NCI-H2171 (cell line): ENCODE measurements at regions not wholly inside any gene's neighbourhood (a gene's known extent, or its start where the extent isn't known, plus 50 kb on each side); places are given as distances from the start of the nearest gene placed in this dataset.
"Not testable (repeated sequence)": the region's sequence is repeated elsewhere in the genome, so short reads cannot be mapped to it uniquely, and the experiment has no call there.

ENCODE experiments used
- DNase-seq: peaks from one replicate; lab custom pipeline; 2025; lab: John Stamatoyannopoulos, UW

DNA sequence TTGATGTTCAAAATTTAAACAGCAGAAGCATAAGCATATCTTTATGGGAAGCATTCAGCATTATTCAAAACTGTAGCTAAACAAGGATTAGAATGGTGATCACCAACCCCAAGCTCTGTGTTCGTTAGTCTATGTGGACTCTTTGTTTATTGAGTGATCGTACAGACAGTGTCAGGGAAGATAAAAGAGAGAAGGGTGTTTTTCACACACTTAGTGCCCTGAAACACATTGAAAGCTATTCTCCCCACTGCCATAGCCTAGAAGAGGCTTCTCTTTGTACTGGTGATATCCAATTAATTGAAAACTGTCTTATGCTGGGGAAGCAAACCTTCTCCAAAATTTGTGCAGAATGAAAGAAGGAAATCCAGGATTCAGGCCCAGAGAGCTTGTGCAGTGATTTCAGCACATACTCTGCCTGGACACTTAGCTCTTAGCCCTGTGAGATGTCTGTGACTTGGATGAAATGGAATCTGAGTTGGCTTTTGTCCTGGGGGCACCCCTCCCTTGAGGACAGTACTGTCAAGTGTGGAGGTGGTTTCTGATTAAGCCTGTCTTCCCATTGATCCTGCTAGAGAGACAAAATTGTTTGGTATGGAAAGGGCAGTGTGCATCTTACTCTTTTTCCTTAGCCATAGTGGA lies 125.7 kb upstream of the MTHFD1L start:
- no peak for DNase-seq

DNA sequence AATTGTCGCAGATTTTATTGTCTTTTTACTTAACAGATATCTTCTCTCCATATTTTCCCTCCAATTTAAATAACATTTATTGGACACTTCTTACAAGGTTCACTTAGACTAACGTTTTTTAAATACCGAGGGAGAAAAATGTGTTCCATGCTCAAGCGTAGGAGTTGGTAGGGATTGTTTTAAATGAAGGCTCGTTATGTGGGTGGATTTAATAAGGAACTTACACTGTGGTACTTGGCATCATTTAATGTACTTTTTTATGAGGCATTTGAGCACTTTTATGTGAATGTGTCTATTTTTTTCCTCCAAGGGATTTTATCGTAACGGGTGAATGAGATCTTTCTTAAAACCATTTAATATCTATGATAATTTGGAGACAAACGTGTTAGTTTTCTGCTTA lies 125.0 kb upstream of the MTHFD1L start:
- DNase-seq: no peak

- no peak for DNase-seq
Measured at GRCh38 chr6:150741633-150742200, 123.8 kb upstream of the MTHFD1L start.

GRCh38 chr6:150744522-150745260 lies 120.8 kb upstream of the MTHFD1L start:
- no peak for DNase-seq

DNA sequence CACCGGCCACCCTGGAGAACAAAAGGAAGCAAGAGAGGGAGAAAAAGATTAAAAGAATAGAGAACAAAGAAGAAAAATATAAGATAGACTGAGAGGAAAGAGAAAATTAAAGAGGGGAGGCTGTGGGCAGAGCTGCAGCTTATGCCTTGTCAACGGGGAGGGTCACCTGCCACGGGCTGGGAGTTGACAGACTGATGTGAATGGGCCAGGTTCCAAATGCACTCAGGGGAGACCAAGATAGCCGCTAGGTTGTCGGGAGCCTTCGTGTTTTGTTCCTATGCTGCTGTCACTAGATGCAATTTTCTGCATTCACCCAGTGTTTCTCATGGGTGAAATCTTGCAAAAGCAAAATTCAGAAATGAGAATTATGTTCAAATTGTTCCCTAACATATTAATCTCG lies 119.6 kb upstream of the MTHFD1L start:
- DNase-seq: no peak

GRCh38 chr6:150747155-150747554 lies 118.3 kb upstream of the MTHFD1L start:
- DNase-seq: no peak

DNA sequence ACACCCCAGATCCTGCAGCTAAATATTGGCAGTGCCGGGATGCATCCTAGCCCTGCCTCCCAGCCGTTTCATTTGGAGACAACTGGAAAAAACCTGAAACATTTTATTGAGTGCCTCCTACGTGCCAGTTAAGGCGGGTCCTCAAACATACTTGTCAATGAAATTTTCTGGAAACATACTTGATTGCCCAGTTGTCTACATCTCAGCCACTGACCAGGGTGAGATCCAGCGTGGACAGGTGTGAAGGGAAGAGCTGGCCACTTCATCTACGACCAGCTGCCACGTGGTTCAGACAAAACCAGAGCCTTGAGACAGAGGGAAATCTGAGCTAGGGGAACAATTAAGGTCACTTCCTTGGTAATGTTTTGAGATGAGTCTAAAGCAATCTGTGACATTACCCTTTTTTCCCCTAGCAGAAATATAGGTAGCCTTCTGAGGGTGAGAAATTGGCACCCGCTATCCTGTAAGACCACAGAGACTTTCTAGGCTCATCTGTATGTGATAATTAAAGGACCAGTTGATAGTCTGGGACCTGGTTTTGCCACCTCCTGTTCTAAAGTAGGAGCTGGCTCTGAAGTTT lies 116.3 kb upstream of the MTHFD1L start:
- DNase-seq: no peak

DNA sequence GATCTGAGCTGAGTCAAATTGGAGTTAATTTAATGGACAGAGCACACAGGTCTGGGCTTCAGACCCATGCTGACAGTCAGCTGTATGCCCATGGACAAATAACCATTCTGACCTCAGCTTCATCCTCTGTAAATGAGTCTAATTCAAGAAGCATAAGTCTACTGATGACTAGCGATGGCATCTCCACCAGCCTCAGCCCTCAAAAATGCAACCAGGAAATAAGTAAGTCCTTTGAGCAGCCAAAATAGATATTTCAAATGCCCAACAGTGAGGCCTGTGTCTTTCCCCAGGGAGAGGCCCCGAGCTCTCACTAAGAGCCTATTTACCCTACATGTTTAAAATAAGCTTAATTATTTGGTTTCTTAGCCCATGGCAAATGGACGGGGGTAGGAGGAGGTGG lies 114.2 kb upstream of the MTHFD1L start:
- no peak for DNase-seq

DNA sequence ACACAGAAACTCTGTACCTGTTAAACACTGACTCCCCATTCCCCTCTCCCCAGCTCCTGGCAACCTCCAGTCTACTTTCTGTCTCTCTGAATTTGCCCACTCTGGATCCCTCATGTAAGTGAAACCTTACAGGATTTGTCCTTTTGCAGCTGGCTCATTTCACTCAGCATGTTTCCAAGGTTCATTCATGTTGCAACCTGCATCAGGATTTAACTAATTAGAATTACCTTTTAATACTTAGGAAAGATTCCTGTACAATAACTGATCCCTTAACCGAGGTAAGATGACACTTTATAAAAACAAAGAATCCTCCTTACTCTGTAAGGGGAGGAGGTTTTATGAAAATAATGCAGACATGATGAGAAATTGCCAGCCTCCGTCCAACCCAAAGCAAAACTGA lies 113.1 kb upstream of the MTHFD1L start:
- DNase-seq: no peak

DNA sequence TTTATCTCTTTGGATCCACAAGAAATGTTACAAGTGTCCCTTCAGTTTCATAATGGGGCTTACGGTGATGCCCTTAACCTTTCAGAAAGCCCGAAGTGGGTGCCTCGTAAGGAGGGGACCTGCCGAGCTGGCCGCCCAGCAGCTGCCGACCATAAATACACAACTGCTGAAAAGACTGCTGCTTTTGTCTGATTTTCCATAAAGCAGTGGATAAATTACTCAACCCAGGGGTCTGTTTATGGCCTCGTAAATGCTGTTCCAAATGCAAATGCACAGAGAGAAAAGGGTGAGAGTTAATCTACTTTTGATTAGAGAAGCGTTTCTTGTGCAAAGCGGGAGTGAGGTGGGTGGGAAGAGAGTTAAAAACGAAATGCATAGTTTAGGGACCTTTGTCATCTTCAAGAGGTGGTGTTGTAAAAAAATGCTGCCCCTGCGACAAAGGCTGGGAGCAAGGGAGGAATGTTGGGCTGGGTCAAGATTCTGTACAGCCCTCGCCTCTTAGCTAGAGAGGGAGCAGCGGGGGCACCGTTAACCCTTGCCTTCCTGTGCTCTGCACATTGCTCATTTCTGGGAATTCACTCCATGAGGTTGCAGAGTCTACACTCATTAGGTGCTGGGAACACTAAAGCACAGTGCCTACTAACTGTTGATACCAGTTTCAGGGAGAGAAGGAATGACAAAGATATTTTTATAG lies 112.0 kb upstream of the MTHFD1L start:
- no peak for DNase-seq

DNA sequence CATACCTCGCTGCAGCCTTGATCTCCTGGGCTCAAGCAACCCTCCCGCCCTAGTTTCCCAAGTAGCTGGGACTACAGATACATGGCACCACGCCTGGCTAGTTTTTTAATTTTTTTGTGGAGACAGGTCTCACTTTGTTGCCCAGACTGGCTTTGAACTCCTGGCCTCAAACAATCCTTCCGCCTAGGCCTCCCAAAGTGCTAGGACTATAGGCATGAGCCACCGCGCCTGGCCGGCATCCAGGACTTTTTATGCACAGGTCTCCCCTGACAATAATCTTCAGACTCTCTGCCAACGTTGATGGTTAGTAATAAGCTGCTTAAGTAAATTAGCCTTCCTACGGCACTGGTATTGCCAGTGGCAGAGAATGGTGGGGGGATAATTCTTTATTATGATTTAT lies 110.5 kb upstream of the MTHFD1L start:
- DNase-seq: no peak

DNA sequence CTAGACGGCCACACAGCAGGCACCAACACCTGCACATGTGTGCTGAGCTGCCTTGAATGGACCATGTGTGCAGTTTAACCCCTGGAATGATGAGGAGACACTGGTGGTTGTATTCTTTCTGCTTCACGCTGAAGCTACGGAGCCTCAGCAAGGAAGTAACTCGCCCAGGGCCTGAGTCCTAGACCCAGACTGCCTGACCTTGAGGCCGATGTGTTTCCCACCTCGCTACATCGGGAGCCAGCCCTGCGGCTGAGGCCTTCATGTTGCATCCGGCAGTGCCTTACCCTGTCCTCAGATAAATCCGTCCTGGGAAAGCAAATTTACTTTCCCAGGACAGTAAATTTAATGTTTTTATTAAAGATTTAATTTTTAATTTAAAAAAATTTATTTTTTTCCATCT lies 110.0 kb upstream of the MTHFD1L start:
- DNase-seq: no peak

DNA sequence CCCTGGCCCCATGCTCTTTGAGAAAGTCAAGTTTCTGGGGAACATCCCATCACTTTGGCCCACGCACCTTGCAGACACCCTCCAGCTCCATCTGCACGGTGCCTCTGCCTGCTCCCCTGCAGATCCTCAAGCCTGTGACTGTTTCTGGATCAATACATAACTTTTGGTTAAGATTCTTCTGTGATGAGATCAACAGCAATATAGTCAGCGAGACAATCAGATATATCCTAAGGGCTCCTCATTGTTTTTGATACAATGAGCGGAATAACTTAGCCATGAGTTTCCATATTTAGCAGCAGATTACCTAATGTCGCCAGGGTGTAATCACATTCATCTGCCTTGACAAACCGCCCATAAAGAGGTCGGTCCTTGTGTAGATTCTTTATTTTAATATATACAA lies 109.3 kb upstream of the MTHFD1L start:
- no peak for DNase-seq

DNA sequence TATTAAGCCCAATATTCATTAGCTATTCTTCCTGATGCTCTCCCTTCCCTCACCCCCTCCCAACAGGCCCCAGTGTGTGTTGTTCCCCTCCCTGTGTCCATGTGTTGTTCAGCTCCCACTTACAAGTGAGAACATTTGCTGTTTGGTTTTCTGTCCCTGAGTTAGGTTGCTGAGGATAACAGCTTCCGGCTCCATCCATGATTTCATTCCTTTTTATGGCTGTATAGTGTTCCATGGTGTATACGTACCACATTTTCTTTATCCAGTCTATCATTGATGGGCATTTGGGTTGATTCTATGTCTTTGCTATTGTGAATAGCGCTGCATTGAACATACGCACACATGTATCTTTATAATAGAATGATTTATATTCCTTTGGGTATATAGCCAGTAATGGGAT lies 107.7 kb upstream of the MTHFD1L start:
- not testable (repeated sequence) for DNase-seq

DNA sequence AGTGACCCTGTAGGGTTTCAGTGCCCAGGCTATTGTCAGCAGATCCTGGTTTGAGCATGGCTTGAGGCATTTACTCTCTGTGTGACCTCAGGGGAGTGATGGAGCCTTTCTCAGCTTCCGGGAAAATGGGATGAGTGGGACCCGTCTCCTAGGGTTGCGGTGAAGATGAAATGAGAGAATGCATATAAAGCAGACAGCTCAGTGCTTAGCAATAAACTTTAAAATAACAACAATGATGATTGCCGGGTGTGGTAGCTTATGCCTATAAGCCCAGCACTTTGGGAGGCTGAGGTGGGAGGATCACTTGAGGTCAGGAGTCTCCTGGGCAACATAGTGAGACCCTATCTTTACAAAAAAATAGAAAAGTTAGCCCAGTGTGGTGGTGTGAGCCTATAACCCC lies 106.0 kb upstream of the MTHFD1L start:
- DNase-seq: no peak

DNA sequence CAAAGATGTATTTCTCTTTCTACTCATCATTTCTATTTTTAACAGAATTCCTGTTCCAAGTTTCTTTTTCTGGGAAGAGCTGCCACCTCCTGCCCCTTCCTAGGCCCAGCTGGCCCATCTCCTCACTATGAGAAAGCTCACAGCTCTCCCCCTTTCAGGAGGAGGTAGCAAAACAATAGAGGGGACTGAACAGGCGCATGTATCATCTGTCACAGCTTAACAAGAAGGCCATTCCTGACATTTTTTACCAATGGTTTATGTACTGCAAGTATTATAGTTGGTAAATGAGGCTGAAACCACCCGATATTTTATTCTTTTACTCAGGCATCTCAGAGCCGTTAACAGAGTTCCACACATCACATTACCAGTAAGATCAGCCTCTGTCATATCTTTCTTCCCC lies 103.7 kb upstream of the MTHFD1L start:
- no peak for DNase-seq

DNA sequence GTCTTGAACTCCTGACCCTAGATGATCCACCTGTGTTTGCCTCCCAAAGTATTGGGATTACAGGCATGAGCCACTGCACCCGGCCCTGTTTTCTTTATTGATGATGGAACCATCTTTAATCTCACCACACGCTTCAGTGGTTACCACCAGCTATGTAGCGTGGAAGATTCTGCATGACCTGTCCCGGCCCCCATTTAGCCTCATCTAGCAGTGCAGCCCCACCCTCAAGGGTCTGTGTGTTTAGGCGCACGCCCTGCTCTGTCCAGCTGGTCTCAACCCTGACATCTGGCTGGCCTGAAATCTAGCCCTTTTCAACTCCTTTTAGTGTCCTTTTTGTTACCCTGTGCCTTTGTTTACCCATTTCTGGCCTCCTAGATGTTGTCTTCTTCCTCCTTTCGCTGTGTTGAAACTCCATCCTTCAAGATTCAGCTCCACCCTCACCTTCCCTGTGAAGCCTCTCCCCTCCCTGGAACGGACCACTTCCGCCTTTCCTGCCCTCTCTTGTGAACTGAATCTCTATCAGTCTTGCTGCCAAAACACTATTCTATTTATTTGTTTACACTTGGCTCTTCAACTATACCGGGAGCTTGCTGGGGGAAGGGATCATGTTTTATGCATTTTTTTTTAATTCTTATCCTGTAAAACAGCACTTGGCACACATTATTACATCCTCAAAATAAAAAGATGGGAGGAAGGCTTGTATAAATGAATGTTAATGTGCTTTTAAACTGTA lies 101.0 kb upstream of the MTHFD1L start:
- DNase-seq: no peak

DNA sequence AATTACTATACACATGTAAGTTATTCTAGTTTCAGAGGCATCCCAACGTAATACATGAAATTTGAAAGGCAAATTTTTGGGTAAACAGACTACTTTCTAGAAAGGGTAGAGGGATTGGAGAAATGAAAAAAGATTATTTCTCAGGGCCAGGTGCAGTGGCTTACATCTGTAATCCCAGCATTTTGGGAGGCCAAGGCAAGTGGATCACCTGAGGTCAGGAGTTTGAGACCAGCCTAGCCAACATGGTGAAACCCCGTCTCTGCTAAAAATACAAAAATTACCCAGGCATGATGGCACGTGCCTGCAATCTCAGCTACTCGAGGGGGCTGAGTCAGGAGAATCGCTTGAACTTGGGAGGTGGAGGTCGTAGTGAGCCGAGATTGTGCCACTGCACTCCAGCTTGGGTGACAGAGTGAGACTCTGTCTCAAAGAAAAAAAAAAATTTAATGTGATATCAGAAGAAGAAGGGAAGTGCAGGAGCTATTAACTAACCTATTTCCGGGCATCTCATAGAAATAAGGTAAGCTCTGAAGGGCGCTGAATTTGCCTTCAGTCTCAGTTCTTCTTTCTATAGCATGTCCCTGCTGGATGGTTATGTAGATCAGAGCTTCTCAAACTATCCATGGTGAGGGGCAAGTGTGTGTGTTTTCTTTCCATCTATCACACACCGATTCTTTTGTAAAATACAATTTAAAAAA lies 100.3 kb upstream of the MTHFD1L start:
- no peak for DNase-seq

DNA sequence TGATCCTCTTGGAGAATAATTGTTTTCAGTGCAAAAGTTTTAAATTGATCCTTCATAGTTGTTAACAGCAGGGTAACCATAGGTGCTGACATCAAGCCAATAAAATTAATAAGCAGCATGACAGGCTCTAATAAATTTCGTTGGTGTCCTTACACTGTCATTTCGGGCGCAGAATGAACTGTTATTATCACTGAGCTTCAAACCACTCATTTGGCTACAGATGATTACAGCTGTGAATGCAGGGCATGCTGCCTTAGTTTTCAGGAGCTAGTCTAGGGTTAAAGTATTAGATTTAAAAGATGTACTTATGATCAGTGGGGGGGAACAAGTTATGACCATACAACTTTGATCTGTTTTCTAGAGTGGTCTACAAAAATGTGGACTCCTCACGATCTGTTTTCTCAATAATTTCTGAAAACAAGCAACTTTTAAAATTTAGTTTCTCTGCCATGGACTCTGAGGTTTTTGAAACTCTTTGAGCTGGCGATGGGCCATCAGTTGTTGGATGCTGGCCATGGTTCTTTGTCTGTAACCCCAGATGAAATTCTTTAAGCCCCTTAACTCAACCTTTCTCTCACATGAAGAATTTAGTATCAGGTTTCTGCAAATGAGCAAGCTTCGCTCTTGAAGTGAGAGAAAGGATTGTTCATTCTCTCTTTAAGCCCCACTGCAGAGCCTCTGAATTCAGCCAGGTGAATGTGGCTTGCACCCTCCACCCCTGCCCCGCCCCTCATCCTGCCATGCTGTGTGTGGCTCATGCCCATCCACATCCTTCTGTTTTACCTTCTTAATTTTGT lies 99.1 kb upstream of the MTHFD1L start:
- DNase-seq: no peak

- DNase-seq: no peak
Measured at GRCh38 chr6:150767161-150767560, 98.3 kb upstream of the MTHFD1L start.
